BJ (cell line): ENCODE measurements at regions not wholly inside any gene's neighbourhood (a gene's known extent, or its start where the extent isn't known, plus 50 kb on each side); places are given as distances from the start of the nearest gene placed in this dataset.

Source experiments
- CTCF ChIA-PET: fragments of 350-600 bp; formaldehyde crosslinking; extraction: SDS; loops from one replicate; lab custom pipeline; 2021; ENCODE audit warnings: antibody characterized with exemption, inconsistent platforms; lab: Yijun Ruan, JAX
- POLR2A ChIA-PET: fragments of 300-600 bp; sonication (Branson Sonifier 250); formaldehyde crosslinking; extraction: SDS; loops from one replicate; lab custom pipeline; 2021; ENCODE audit warnings: antibody characterized with exemption; lab: Charles Lee
- DNase-seq: peaks from one replicate; pipeline ENCODE4 v3.0.0-alpha.2; 2011; ENCODE audit warnings: low read depth
- H3K27me3 ChIP-seq: 2 replicates; pipeline ENCODE4 v1.6.0; 2011; ENCODE audit warnings: low read length; ENCODE audit not compliant: control insufficient read depth, insufficient read depth
- H3K36me3 ChIP-seq: 2 replicates; pipeline ENCODE4 v1.5.1; 2011; ENCODE audit warnings: low read length; ENCODE audit not compliant: control insufficient read depth, insufficient read depth
- H3K4me3 ChIP-seq: 2 replicates; pipeline ENCODE4 v1.5.1; 2011; ENCODE audit warnings: low read depth, mild to moderate bottlenecking, control low read depth, low read length
- TF ChIP-seq, protein P1 (sequence below): IDR thresholded peaks from 2 replicates; pipeline ENCODE4 v1.5.1; 2011; ENCODE audit warnings: low read depth, mild to moderate bottlenecking, control low read depth, inconsistent platforms, low read length, moderate library complexity; ENCODE audit not compliant: insufficient read depth

DNA sequence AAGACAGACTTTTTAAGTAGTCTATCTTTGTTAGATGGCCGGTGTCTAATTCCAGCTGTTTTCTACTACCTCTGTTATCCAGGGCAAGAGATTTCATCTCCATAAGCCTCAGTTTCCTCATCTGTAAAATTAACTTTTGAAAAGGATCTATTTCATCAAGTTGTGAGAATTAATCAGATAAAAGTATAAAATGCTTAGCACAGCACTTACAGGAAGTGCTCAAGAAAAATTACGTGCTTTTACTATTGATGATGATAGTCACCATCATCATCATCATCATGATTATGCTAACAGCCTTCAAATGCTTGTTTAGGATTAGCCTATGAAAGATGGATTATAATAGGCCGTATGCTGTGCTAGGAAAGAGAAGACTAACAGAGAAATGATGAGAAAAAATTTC lies 76.2 kb downstream of the CYRIA start:
- ChIA-PET CTCF (no interaction called here), POLR2A (no interaction called here)
- TF ChIP-seq, protein P1, sequence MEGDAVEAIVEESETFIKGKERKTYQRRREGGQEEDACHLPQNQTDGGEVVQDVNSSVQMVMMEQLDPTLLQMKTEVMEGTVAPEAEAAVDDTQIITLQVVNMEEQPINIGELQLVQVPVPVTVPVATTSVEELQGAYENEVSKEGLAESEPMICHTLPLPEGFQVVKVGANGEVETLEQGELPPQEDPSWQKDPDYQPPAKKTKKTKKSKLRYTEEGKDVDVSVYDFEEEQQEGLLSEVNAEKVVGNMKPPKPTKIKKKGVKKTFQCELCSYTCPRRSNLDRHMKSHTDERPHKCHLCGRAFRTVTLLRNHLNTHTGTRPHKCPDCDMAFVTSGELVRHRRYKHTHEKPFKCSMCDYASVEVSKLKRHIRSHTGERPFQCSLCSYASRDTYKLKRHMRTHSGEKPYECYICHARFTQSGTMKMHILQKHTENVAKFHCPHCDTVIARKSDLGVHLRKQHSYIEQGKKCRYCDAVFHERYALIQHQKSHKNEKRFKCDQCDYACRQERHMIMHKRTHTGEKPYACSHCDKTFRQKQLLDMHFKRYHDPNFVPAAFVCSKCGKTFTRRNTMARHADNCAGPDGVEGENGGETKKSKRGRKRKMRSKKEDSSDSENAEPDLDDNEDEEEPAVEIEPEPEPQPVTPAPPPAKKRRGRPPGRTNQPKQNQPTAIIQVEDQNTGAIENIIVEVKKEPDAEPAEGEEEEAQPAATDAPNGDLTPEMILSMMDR: no peak

GRCh38 chr2:16588565-16588964 lies 77.1 kb downstream of the CYRIA start:
- Histone ChIP-seq H3K36me3 (no peaks in the 10 kb centered on the region), H3K27me3 (no peaks in the 10 kb centered on the region), H3K4me3 (no peak overlapping the region)
- ChIA-PET POLR2A (no interaction called here), CTCF (no interaction called here)
- TF ChIP-seq, protein P1: no peak
- DNase-seq: no peak

More for the DNA sequence above, 76.2 kb downstream of the CYRIA start:
- no peak for DNase-seq
- Histone ChIP-seq H3K27me3 (no peaks in the 10 kb centered on the region), H3K36me3 (no peaks in the 10 kb centered on the region), H3K4me3 (no peak overlapping the region)

GRCh38 chr2:16587601-16588000 lies 78.0 kb downstream of the CYRIA start:
- Histone ChIP-seq H3K27me3 (no peaks in the 10 kb centered on the region), H3K4me3 (no peak overlapping the region), H3K36me3 (no peaks in the 10 kb centered on the region)
- POLR2A ChIA-PET: no interaction called here
- CTCF ChIA-PET: no interaction called here
- TF ChIP-seq, protein P1: no peak
- DNase-seq: no peak

- H3K4me3 ChIP-seq: no peak overlapping the region
- no peaks in the 10 kb centered on the region for H3K27me3 ChIP-seq
- TF ChIP-seq, protein P1: no peak
- no peak for DNase-seq
- POLR2A ChIA-PET: no interaction called here
- H3K36me3 ChIP-seq: no peaks in the 10 kb centered on the region
- CTCF ChIA-PET: no interaction called here
Measured at GRCh38 chr2:16584824-16585540, 80.7 kb downstream of the CYRIA start.

DNA sequence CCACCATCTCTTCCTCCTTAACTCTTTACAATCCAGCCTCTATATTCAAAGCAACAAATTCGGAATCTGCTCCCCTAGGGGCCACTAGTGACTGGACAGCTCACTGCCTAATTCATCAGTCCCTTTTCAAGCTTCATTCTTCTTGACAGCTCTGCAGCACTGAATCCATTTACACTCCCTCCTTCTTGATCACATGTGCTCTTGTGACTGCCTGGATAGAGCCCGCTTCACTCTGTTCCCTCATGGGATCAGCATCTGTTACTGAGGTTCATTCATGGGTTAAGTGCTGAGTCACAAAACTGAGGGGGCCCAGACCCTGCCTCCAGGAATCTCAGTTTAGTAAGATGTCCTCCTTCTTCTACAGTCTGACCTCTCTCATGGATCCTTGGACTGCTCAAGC lies 81.5 kb downstream of the CYRIA start:
- H3K4me3 ChIP-seq: no peak overlapping the region
- no peaks in the 10 kb centered on the region for H3K36me3 ChIP-seq
- TF ChIP-seq, protein P1: no peak
- ChIA-PET POLR2A (no interaction called here), CTCF (no interaction called here)
- no peaks in the 10 kb centered on the region for H3K27me3 ChIP-seq
- DNase-seq: no peak
